IMR-90 (cell line): ENCODE measurements at regions not wholly inside any gene's neighbourhood (a gene's known extent, or its start where the extent isn't known, plus 50 kb on each side); places are given as distances from the start of the nearest gene placed in this dataset.

Experiments
- ATAC-seq: fragments of 200-7000 bp; cut with Tn5 transposase; 2 replicates; pipeline ENCODE4 v1.9.1; 2020; ENCODE audit warnings: low read depth, mild to moderate bottlenecking, moderate library complexity
- BruUV-seq: library from RNA; stranded (reverse); fragments of 400-500 nt; replicated peaks from 2 replicates; lab custom pipeline; 2021; lab: Mats Ljungman, UMichigan
- CTCF ChIA-PET: fragments of 300-600 bp; formaldehyde crosslinking; extraction: SDS; loops from one replicate; lab custom pipeline; 2021; ENCODE audit warnings: antibody characterized with exemption; lab: Yijun Ruan, JAX
- POLR2A ChIA-PET: fragments of 300-600 bp; sonication (Branson Sonifier 250); formaldehyde crosslinking; loops from one replicate; lab custom pipeline; 2022; ENCODE audit warnings: antibody characterized with exemption; ENCODE audit not compliant: unreplicated experiment; lab: Charles Lee
- DNase-seq: peaks from one replicate; pipeline ENCODE4 v3.0.0; 2013
- H2AFZ ChIP-seq: replicated peaks from 2 replicates; pipeline ENCODE3; 2013; ENCODE audit warnings: low read length, mild to moderate bottlenecking; ENCODE audit not compliant: poor library complexity
- H2AK5ac ChIP-seq: 2 replicates; pipeline ENCODE4 v1.6.1; 2013; ENCODE audit warnings: low read depth, low read length, inconsistent platforms
- H2AK9ac ChIP-seq: replicated peaks from 2 replicates; pipeline ENCODE3; 2013; ENCODE audit warnings: mild to moderate bottlenecking, low read depth, low read length, moderate library complexity; ENCODE audit not compliant: poor library complexity
- H2BK120ac ChIP-seq: 2 replicates; pipeline ENCODE4 v1.6.1; 2013; ENCODE audit warnings: low read depth, low read length, inconsistent platforms
- H2BK15ac ChIP-seq: 3 replicates; pipeline ENCODE4 v1.6.1; 2013; ENCODE audit warnings: low read depth, low read length, inconsistent platforms
- H2BK20ac ChIP-seq: 2 replicates; pipeline ENCODE4 v1.6.1; 2013; ENCODE audit warnings: low read depth, mild to moderate bottlenecking, inconsistent platforms, low read length, moderate library complexity
- H2BK5ac ChIP-seq: 2 replicates; pipeline ENCODE4 v1.6.1; 2013; ENCODE audit warnings: mild to moderate bottlenecking, low read depth, low read length, inconsistent platforms; ENCODE audit not compliant: poor library complexity, severe bottlenecking
- H3K14ac ChIP-seq: replicated peaks from 2 replicates; pipeline ENCODE4 v1.6.1; 2013; ENCODE audit warnings: low read depth, low read length, inconsistent platforms
- H3K18ac ChIP-seq: 2 replicates; pipeline ENCODE4 v1.6.1; 2013; ENCODE audit warnings: low read depth, low read length, control low read depth
- H3K23ac ChIP-seq: 2 replicates; pipeline ENCODE4 v1.6.1; 2013; ENCODE audit warnings: low read depth, low read length, inconsistent platforms
- H3K27ac ChIP-seq: 2 replicates; pipeline ENCODE4 v1.5.1; 2013; ENCODE audit warnings: mild to moderate bottlenecking, control low read depth, low read length; ENCODE audit not compliant: insufficient read depth
- H3K27me3 ChIP-seq: 2 replicates; pipeline ENCODE4 v1.6.1; 2013; ENCODE audit warnings: low read length; ENCODE audit not compliant: control insufficient read depth, insufficient read depth
- H3K36me3 ChIP-seq: 2 replicates; pipeline ENCODE4 v1.6.1; 2013; ENCODE audit warnings: low read length, mixed read lengths; ENCODE audit not compliant: control insufficient read depth, insufficient read depth
- H3K4ac ChIP-seq: 2 replicates; pipeline ENCODE4 v1.6.1; 2013; ENCODE audit warnings: low read depth, low read length, inconsistent platforms
- H3K4me1 ChIP-seq: 2 replicates; pipeline ENCODE4 v1.6.1; 2013; ENCODE audit warnings: low read length, mixed read lengths; ENCODE audit not compliant: control insufficient read depth, insufficient read depth
- H3K4me2 ChIP-seq: 2 replicates; pipeline ENCODE4 v1.6.1; 2013; ENCODE audit warnings: low read depth, mild to moderate bottlenecking, control low read depth, low read length, moderate library complexity
- H3K4me3 ChIP-seq: 2 replicates; pipeline ENCODE4 v1.5.1; 2013; ENCODE audit warnings: low read depth, mild to moderate bottlenecking, control low read depth, low read length, moderate library complexity; ENCODE audit not compliant: insufficient read depth
- H3K56ac ChIP-seq: 2 replicates; pipeline ENCODE4 v1.6.1; 2013; ENCODE audit warnings: low read length, inconsistent platforms; ENCODE audit not compliant: insufficient read depth; ENCODE audit errors: extremely low read depth
- H3K79me1 ChIP-seq, 2 experiments: 2 replicates each; pipeline ENCODE4 v1.6.1; 2013; ENCODE audit warnings: low read length in 2 of 2, inconsistent platforms in 1 of 2, low read depth in 1 of 2
- H3K9ac ChIP-seq: 2 replicates; pipeline ENCODE4 v1.6.1; 2013; ENCODE audit warnings: low read depth, low read length, control low read depth
- H3K9me1 ChIP-seq: 2 replicates; pipeline ENCODE4 v1.6.1; 2013; ENCODE audit warnings: low read length, inconsistent platforms; ENCODE audit not compliant: insufficient read depth
- H3K9me3 ChIP-seq: 2 replicates; pipeline ENCODE4 v1.6.1; 2013; ENCODE audit warnings: low read length; ENCODE audit not compliant: control insufficient read depth, insufficient read depth
- H4K20me1 ChIP-seq: 2 replicates; pipeline ENCODE4 v1.6.1; 2013; ENCODE audit warnings: low read length, inconsistent platforms; ENCODE audit not compliant: insufficient read depth
- H4K5ac ChIP-seq: 2 replicates; pipeline ENCODE4 v1.6.1; 2013; ENCODE audit warnings: mild to moderate bottlenecking, low read depth, low read length, control low read depth
- H4K8ac ChIP-seq, 2 experiments: 2 replicates each; pipeline ENCODE4 v1.6.1; 2013; ENCODE audit warnings: low read depth in 2 of 2, low read length in 2 of 2, control low read depth in 1 of 2, inconsistent platforms in 1 of 2
- H4K91ac ChIP-seq: 2 replicates; pipeline ENCODE4 v1.6.1; 2013; ENCODE audit warnings: low read depth, low read length, inconsistent platforms; ENCODE audit not compliant: insufficient read depth
- BHLHE40 ChIP-seq: fragments of 150-350 bp; IDR thresholded peaks from 2 replicates; pipeline ENCODE4 v1.6.1; 2016; ENCODE audit warnings: mild to moderate bottlenecking, low read depth, low read length
- CEBPB ChIP-seq: IDR thresholded peaks from 2 replicates; pipeline ENCODE4 v1.6.1; 2012; ENCODE audit warnings: low read depth, low read length, improper control_type of control experiment
- CHD1 ChIP-seq: IDR thresholded peaks from 2 replicates; pipeline ENCODE4 v1.6.1; 2012; ENCODE audit warnings: low read depth, low read length, improper control_type of control experiment
- FOS ChIP-seq: fragments of 150-350 bp; IDR thresholded peaks from 2 replicates; pipeline ENCODE4 v1.6.1; 2016; ENCODE audit warnings: low read depth, low read length
- MAZ ChIP-seq: IDR thresholded peaks from 2 replicates; pipeline ENCODE4 v1.6.1; 2012; ENCODE audit warnings: low read depth, mild to moderate bottlenecking, low read length, improper control_type of control experiment, moderate library complexity, borderline replicate concordance
- NFE2L2 ChIP-seq: fragments of 150-350 bp; IDR thresholded peaks from 2 replicates; pipeline ENCODE4 v1.6.1; 2016; ENCODE audit warnings: low read depth, mild to moderate bottlenecking, low read length
- RAD21 ChIP-seq: IDR thresholded peaks from 2 replicates; pipeline ENCODE4 v1.6.1; 2012; ENCODE audit warnings: low read length, improper control_type of control experiment
- RCOR1 ChIP-seq: IDR thresholded peaks from 2 replicates; pipeline ENCODE4 v1.6.1; 2012; ENCODE audit warnings: mild to moderate bottlenecking, low read length, improper control_type of control experiment; ENCODE audit not compliant: insufficient replicate concordance
- RFX5 ChIP-seq: IDR thresholded peaks from 2 replicates; pipeline ENCODE4 v1.8.0; 2012; ENCODE audit warnings: low read depth, mild to moderate bottlenecking, low read length, moderate library complexity
- SMC3 ChIP-seq: fragments of 150-350 bp; IDR thresholded peaks from 2 replicates; pipeline ENCODE4 v1.6.1; 2016; ENCODE audit warnings: low read depth, mild to moderate bottlenecking, antibody characterized with exemption, low read length, moderate library complexity
- WGBS, 2 experiments: methylation state at CpG; one replicate each; pipeline versions ENCODE4 v1.1.5 to v1.1.7; 2013; ENCODE audit warnings: missing lambda C conversion rate in 2 of 2; ENCODE audit not compliant: insufficient read length in 1 of 2; ENCODE audit errors: extremely low coverage in 2 of 2; 5-methylcytosine and 5-hydroxymethylcytosine counted together
- dilution Hi-C: fragments of 300-500 bp; cut with HindIII; formaldehyde crosslinking; loops from one replicate; pipeline ENCODE4 v1.14.3; 2018; ENCODE audit warnings: low sequenced_read_pairs; ENCODE audit not compliant: unreplicated experiment
- in situ Hi-C: fragments of 300-500 bp; cut with MboI; formaldehyde crosslinking; loops from 3 replicates; pipeline ENCODE4 v1.14.3; 2019; ENCODE audit warnings: low sequenced_read_pairs, inconsistent platforms, mixed read lengths
- intact Hi-C: fragments of 100-400 bp; cut with micrococcal nuclease; formaldehyde crosslinking; loops from 2 replicates; pipeline ENCODE4 v1.10.0; 2022
- TF ChIP-seq, protein P1 (sequence below): conservative IDR thresholded peaks from 2 replicates; pipeline ENCODE4 v1.5.1; 2012; ENCODE audit warnings: mild to moderate bottlenecking, low read depth, low read length, improper control_type of control experiment

DNA sequence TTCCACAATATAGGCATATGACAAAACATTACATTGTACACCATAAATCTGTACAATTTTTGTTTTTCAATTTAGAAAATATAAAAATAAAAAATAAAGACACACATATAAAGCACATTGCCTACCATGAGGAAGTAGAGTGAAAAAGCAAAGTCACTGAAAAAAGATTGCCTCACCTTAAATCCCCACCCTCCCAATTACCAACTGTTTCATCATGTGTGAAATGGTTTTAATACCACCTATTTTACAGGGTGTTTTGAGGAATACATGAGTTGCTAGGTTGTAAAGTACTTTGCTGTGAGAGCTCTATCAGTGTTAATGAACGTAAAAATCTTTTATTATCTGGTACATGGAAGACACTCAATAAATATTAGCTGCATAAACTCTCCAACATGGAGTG, 373.6 kb upstream of the NDST3 start:
- no peak overlapping the region for H3K4me2 ChIP-seq
- H3K23ac ChIP-seq = no peak overlapping the region
- H3K36me3 ChIP-seq = no peaks in the 10 kb centered on the region
- H3K27me3 ChIP-seq = no peaks in the 10 kb centered on the region
- H4K20me1 ChIP-seq = no peaks in the 10 kb centered on the region
- in situ Hi-C loops = no loop called here
- no peaks in the 10 kb centered on the region for H3K9me3 ChIP-seq
- H2BK5ac ChIP-seq = no peak overlapping the region
- no peaks in the 10 kb centered on the region for H3K9me1 ChIP-seq
- no peak overlapping the region for H3K27ac ChIP-seq
- no CpG with 5 or more reads among the region's 1 CpG for WGBS, 2 experiments
- ChIA-PET POLR2A (no interaction called here), CTCF (no interaction called here)
- intact Hi-C loops = no loop called here
- no peak for ATAC-seq
- H3K56ac ChIP-seq = no peak overlapping the region
- no peaks in the 10 kb centered on the region for H3K4me1 ChIP-seq
- H2BK120ac ChIP-seq = no peak overlapping the region
- H4K5ac ChIP-seq = no peak overlapping the region
- dilution Hi-C loops = no loop called here
- no peak overlapping the region for H3K4ac ChIP-seq
- H3K79me1 ChIP-seq = no peaks in the 10 kb centered on the region
- no peak for TF ChIP-seq CHD1
- no peak for TF ChIP-seq CEBPB
- TF ChIP-seq, protein P1, sequence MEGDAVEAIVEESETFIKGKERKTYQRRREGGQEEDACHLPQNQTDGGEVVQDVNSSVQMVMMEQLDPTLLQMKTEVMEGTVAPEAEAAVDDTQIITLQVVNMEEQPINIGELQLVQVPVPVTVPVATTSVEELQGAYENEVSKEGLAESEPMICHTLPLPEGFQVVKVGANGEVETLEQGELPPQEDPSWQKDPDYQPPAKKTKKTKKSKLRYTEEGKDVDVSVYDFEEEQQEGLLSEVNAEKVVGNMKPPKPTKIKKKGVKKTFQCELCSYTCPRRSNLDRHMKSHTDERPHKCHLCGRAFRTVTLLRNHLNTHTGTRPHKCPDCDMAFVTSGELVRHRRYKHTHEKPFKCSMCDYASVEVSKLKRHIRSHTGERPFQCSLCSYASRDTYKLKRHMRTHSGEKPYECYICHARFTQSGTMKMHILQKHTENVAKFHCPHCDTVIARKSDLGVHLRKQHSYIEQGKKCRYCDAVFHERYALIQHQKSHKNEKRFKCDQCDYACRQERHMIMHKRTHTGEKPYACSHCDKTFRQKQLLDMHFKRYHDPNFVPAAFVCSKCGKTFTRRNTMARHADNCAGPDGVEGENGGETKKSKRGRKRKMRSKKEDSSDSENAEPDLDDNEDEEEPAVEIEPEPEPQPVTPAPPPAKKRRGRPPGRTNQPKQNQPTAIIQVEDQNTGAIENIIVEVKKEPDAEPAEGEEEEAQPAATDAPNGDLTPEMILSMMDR = no peak
- no peak for TF ChIP-seq RCOR1
- no peak for TF ChIP-seq MAZ
- no peak for TF ChIP-seq NFE2L2
- no peak for TF ChIP-seq RAD21
- TF ChIP-seq SMC3 = no peak
- TF ChIP-seq BHLHE40 = no peak
- TF ChIP-seq RFX5 = no peak
- no peak for TF ChIP-seq FOS
- no peak overlapping the region for H3K9ac ChIP-seq
- no peak overlapping the region for H3K4me3 ChIP-seq
- no peak overlapping the region for H3K14ac ChIP-seq
- no peak overlapping the region for H2AK9ac ChIP-seq
- DNase-seq = no peak
- no peak overlapping the region for H4K8ac ChIP-seq
- BruUV-seq = no TSS peak
- H3K18ac ChIP-seq = no peak overlapping the region
- no peak overlapping the region for H2BK20ac ChIP-seq
- no peak overlapping the region for H2AK5ac ChIP-seq
- H2BK15ac ChIP-seq = no peak overlapping the region
- H2AFZ ChIP-seq = no peak overlapping the region
- H4K91ac ChIP-seq = no peak overlapping the region
